ENCODE measurements at regions not wholly inside any gene's neighbourhood (a gene's known extent, or its start where the extent isn't known, plus 50 kb on each side); places are given as distances from the start of the nearest gene placed in this dataset.

DNA sequence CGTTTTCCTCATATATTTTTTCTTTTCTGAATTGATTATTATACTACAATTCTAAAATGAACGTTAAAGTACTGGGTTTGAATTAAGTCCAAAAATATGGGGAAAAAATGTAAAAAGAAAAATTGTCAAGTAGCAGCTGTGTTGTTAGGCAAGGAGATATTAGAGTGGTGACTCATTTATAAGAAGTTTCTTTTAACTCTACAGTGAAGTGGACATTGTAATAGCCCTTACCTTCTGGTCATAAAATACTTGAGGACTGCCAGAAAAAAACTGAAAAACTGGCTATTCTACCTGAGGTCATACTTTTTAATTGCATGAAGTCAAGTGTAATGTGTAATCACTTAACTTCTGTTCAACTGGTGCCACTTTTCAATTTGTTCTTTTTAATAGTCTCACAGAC is 523.1 kb upstream of the TSPY4 start:
- no peaks in the 10 kb centered on the region for H3K4me1 ChIP-seq (ENCODE audit: control insufficient read depth, extremely low read depth, insufficient read depth, low read length)
- no peaks in the 10 kb centered on the region for H3K9me1 ChIP-seq (replicated peaks; ENCODE audit: control insufficient read depth, extremely low read depth, insufficient read depth, low read length)
- H3K9ac ChIP-seq (replicated peaks; ENCODE audit: extremely low read depth, insufficient read depth, low read length): no peak overlapping the region
- no peaks in the 10 kb centered on the region for H4K20me1 ChIP-seq (replicated peaks; ENCODE audit: control insufficient read depth, extremely low read depth, insufficient read depth, low read length)
- DNase-seq (ENCODE audit: low read depth, low spot score): no peak
- H3K4me2 ChIP-seq (ENCODE audit: insufficient read depth, low read length): no peak overlapping the region
- no peaks in the 10 kb centered on the region for H3K79me2 ChIP-seq (ENCODE audit: control insufficient read depth, insufficient read depth, low read length)
- no peaks in the 10 kb centered on the region for H3K9me3 ChIP-seq (replicated peaks; ENCODE audit: control insufficient read depth, insufficient read depth, low read length)
- TF ChIP-seq EZH2 (IDR thresholded peaks at IDR 0.05; ENCODE audit: borderline replicate concordance, low read depth, low read length, severe bottlenecking) (no peak), MYC (IDR thresholded peaks at IDR 0.05; ENCODE audit: low read depth, low read length) (no peak), JUN (IDR thresholded peaks at IDR 0.05; ENCODE audit: borderline replicate concordance, insufficient read depth, insufficient read length, low read depth) (no peak), GATA2 (IDR thresholded peaks at IDR 0.05; ENCODE audit: insufficient read depth, insufficient read length, low read depth, low read length) (no peak), FOS (IDR thresholded peaks at IDR 0.05; ENCODE audit: borderline replicate concordance, insufficient read depth, low read length) (no peak), POLR2A (IDR thresholded peaks at IDR 0.05; ENCODE audit: low read depth, low read length) (no peak), POLR2AphosphoS5 (IDR thresholded peaks at IDR 0.05; ENCODE audit: insufficient read depth, low read depth, low read length) (no peak)
- TF ChIP-seq, protein P1, sequence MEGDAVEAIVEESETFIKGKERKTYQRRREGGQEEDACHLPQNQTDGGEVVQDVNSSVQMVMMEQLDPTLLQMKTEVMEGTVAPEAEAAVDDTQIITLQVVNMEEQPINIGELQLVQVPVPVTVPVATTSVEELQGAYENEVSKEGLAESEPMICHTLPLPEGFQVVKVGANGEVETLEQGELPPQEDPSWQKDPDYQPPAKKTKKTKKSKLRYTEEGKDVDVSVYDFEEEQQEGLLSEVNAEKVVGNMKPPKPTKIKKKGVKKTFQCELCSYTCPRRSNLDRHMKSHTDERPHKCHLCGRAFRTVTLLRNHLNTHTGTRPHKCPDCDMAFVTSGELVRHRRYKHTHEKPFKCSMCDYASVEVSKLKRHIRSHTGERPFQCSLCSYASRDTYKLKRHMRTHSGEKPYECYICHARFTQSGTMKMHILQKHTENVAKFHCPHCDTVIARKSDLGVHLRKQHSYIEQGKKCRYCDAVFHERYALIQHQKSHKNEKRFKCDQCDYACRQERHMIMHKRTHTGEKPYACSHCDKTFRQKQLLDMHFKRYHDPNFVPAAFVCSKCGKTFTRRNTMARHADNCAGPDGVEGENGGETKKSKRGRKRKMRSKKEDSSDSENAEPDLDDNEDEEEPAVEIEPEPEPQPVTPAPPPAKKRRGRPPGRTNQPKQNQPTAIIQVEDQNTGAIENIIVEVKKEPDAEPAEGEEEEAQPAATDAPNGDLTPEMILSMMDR (IDR thresholded peaks at IDR 0.05; ENCODE audit: extremely low read depth in 1 of 2, insufficient read depth in 1 of 2, low read depth in 1 of 2, low read length in 2 of 2): no peak
- TF ChIP-seq, protein P2, sequence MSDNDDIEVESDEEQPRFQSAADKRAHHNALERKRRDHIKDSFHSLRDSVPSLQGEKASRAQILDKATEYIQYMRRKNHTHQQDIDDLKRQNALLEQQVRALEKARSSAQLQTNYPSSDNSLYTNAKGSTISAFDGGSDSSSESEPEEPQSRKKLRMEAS (IDR thresholded peaks at IDR 0.05; ENCODE audit: insufficient read depth, insufficient read length): no peak
- dilution Hi-C loops (cut with MboI; ENCODE audit: extremely low pct_ligation_motif_present, low sequenced_read_pairs) (no loop called here), intact Hi-C loops (cut with micrococcal nuclease) (no loop called here)
- BruUV-seq (replicated peaks): no TSS peak
- peak; percentile 43 for FAIRE-seq
- no peak overlapping the region for H2AFZ ChIP-seq (ENCODE audit: low read depth, low read length)
- H3K4me3 ChIP-seq (replicated peaks in 1 of 3; ENCODE audit: insufficient read depth in 1 of 3, low read depth in 1 of 3, low read length in 3 of 3): no peak overlapping the region
- CTCF ChIA-PET: no interaction called here
- no peak overlapping the region for H3K27ac ChIP-seq (ENCODE audit: insufficient read depth, low read depth, low read length)
- POLR2A ChIA-PET: no interaction called here
- no peaks in the 10 kb centered on the region for H3K27me3 ChIP-seq (ENCODE audit: control insufficient read depth in 2 of 2, insufficient read depth in 2 of 2, low read length in 2 of 2)
- H3K36me3 ChIP-seq (ENCODE audit: control insufficient read depth in 2 of 2, extremely low read depth in 1 of 2, insufficient read depth in 2 of 2, low read length in 2 of 2): no peaks in the 10 kb centered on the region

Data from endothelial cell of umbilical vein (primary cell).